ENCODE measurements at regions not wholly inside any gene's neighbourhood (a gene's known extent, or its start where the extent isn't known, plus 50 kb on each side); places are given as distances from the start of the nearest gene placed in this dataset.

DNA sequence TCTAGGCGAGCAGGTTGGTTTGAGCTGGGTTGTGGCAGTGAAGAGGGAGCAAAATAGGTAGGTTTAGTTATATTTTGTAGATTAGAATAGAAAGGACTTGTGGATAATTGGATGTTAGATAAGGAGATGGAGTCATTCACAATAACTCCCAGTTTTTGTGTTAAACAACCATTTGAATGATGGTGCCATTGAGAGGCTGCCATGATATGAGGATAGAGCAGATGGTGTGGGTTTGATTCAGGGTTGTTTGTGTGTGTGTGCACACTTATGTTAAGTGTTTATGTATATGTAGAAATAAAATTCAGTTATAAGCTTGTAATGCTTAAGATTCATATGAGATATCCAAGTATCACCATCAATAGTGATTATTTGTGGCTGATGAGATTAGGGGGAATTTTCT, 166.6 kb downstream of the NXPE2 start:
- TF ChIP-seq EZH2 (IDR thresholded peaks at IDR 0.05; ENCODE audit: low read length) = no peak
- TF ChIP-seq, protein P1, sequence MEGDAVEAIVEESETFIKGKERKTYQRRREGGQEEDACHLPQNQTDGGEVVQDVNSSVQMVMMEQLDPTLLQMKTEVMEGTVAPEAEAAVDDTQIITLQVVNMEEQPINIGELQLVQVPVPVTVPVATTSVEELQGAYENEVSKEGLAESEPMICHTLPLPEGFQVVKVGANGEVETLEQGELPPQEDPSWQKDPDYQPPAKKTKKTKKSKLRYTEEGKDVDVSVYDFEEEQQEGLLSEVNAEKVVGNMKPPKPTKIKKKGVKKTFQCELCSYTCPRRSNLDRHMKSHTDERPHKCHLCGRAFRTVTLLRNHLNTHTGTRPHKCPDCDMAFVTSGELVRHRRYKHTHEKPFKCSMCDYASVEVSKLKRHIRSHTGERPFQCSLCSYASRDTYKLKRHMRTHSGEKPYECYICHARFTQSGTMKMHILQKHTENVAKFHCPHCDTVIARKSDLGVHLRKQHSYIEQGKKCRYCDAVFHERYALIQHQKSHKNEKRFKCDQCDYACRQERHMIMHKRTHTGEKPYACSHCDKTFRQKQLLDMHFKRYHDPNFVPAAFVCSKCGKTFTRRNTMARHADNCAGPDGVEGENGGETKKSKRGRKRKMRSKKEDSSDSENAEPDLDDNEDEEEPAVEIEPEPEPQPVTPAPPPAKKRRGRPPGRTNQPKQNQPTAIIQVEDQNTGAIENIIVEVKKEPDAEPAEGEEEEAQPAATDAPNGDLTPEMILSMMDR (optimal IDR thresholded peaks at IDR 0.05 in 1 of 3, IDR thresholded peaks at IDR 0.05 in 1 of 3, conservative IDR thresholded peaks at IDR 0.05 in 1 of 3; ENCODE audit: extremely low read depth in 1 of 3, insufficient read depth in 2 of 3, low read length in 3 of 3) = no peak

All from keratinocyte (primary cell).